Prostate gland (tissue), 2 donors: ENCODE measurements at regions not wholly inside any gene's neighbourhood (a gene's known extent, or its start where the extent isn't known, plus 50 kb on each side); places are given as distances from the start of the nearest gene placed in this dataset.

Experiments
- CTCF ChIP-seq, 4 experiments: fragments of 200-600 bp in 2 of 4; fragments of 450-650 bp in 2 of 4; sonication (generic) in 2 of 4; IDR thresholded peaks; 1 replicate in 3 of 4; 2 replicates in 1 of 4; pipeline ENCODE4 v1.5.1; 2016 to 2019; ENCODE audit warnings: antibody characterized with exemption in 4 of 4, mild to moderate bottlenecking in 2 of 4, moderate library complexity in 2 of 4
- POLR2AphosphoS5 ChIP-seq: sonication (generic); formaldehyde crosslinking; IDR thresholded peaks from one replicate; pipeline ENCODE4 v1.6.1; 2017; ENCODE audit warnings: antibody characterized with exemption

GRCh38 chr6:114878091-114878490 lies 535.3 kb upstream of the HS3ST5 start:
- TF ChIP-seq CTCF (IDR thresholded peaks at IDR 0.05) (no peak), POLR2AphosphoS5 (no peak)
